Stimulated activated naive CD8-positive, alpha-beta T cell treated with anti-CD3 and anti-CD28 coated beads, Interleukin-15, amount 100 ng/mL, for 72 hours (primary cell): ENCODE measurements at regions not wholly inside any gene's neighbourhood (a gene's known extent, or its start where the extent isn't known, plus 50 kb on each side); places are given as distances from the start of the nearest gene placed in this dataset.

Source experiments
- ATAC-seq: fragments of 150-1000 bp; cut with Tn5 transposase; 2 replicates; pipeline ENCODE4 v1.10.0; 2021; ENCODE audit warnings: mild to moderate bottlenecking, moderate library complexity
- DNase-seq, 2 donors: peaks; one replicate each; pipeline ENCODE4 v3.0.0; 2021 to 2022
- H3K27ac Mint-ChIP-seq, 2 donors: one replicate each; pipeline ENCODE4 v1.8.0; 2022; ENCODE audit warnings: mild to moderate bottlenecking in 2 of 2, mixed read lengths in 2 of 2, moderate library complexity in 2 of 2
- H3K27me3 Mint-ChIP-seq: one replicate; pipeline ENCODE4 v1.8.0; 2022; ENCODE audit warnings: mixed read lengths
- H3K4me1 Mint-ChIP-seq: one replicate; pipeline ENCODE4 v1.8.0; 2022; ENCODE audit warnings: mild to moderate bottlenecking, mixed read lengths
- H3K4me3 Mint-ChIP-seq, 2 donors: one replicate each; pipeline ENCODE4 v1.8.0; 2022; ENCODE audit warnings: mild to moderate bottlenecking in 2 of 2, mixed read lengths in 2 of 2, moderate library complexity in 1 of 2
- H3K9me3 Mint-ChIP-seq, 2 donors: one replicate each; pipeline ENCODE4 v1.8.0; 2022; ENCODE audit warnings: mixed read lengths in 2 of 2

DNA sequence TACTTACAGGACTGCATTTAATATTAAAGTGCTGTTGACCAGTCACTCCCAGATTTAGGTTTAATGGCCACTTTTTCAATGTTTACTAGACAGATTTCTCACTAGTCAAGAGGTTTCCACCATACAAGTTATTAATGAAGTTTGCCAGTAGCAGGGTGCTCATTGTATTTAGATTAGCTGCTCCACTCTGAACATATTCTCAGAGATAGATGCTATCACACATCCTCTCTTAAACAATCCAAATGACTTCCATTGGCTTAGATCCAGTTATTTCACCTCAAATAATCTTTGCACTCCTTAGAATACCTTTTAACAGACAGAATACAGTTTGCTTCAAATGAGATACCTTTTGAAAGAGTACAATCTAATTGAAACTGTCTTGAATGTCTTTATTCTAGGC is 276.1 kb downstream of the HDGFL1 start:
- Mint-ChIP-seq H3K4me1 (no peaks in the 10 kb centered on the region), H3K27me3 (no peaks in the 10 kb centered on the region), H3K9me3 (peaks cover 2 to 8% of the 10 kb centered on the region in 2 donors), H3K4me3 (no peak overlapping the region), H3K27ac (no peak overlapping the region)
- DNase-seq (no peak), ATAC-seq (no peak)

DNA sequence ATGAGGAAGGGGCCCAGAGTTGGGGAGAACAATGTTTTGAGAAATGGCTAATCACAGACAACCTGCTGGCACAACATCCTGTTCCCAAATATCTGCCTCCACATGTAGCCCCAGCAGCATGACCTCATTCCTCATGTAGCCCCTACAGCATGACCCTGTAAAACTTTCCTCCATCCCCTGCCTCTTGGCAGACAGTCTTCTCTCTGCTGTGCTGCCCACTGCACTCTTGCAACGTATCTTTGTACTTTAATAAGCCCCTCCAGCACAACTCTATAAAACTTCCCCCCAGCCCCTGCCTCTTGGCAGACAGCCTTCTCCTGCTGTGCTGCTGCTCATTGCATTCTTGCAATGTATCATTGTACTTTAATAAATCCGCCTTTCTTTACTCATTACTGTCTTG is 278.8 kb downstream of the HDGFL1 start:
- Mint-ChIP-seq H3K27me3 (no peaks in the 10 kb centered on the region), H3K4me1 (no peaks in the 10 kb centered on the region), H3K9me3 (no peaks in the 10 kb centered on the region), H3K27ac (no peak overlapping the region), H3K4me3 (no peak overlapping the region)
- DNase-seq (no peak), ATAC-seq (no peak)

DNA sequence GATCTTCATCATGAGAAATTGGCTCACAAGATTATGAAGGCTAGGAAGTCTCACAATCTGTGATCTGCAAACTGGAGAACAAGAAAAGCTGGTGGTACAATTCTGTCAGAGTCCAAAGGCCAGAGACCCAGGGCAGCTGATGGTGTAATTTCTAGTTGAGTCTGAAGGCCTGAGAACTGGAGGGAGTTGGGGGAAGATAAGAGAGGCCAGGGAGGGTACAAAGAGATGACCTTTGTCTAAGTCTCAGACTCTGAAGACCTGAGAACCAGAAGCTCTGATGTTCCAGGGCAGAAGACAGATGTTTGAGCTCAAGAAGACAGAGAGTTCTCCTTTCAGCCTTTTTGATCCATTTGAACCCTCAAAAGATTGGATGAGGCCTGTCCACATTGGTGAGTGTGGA is 280.6 kb downstream of the HDGFL1 start:
- no peaks in the 10 kb centered on the region for H3K9me3 Mint-ChIP-seq
- DNase-seq (no peak), ATAC-seq (no peak)
- H3K27me3 Mint-ChIP-seq, result no peaks in the 10 kb centered on the region
- no peaks in the 10 kb centered on the region for H3K4me1 Mint-ChIP-seq
- no peak overlapping the region for H3K4me3 Mint-ChIP-seq
- H3K27ac Mint-ChIP-seq, result no peak overlapping the region

DNA sequence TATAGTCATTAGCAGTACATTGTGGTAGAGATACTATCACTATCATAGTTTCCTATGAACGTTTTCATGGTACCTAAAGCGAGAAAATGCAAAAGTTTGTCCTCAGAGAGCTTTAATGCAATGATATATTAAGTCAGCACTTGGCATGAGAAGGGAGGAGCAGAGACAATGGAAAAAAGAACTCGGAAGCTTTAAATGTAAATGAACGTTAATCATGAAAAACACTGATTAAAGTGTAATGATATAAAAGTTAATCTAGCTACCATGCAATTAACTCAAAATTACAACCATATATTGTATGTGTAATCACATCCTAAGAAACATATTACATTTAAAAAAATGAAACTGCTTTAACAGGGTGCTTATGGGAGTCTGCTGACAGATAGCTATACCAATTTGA is 282.7 kb downstream of the HDGFL1 start:
- ATAC-seq (no peak), DNase-seq (no peak)
- Mint-ChIP-seq H3K27ac (no peak overlapping the region), H3K27me3 (no peaks in the 10 kb centered on the region), H3K4me1 (no peaks in the 10 kb centered on the region), H3K9me3 (no peaks in the 10 kb centered on the region), H3K4me3 (no peak overlapping the region)

DNA sequence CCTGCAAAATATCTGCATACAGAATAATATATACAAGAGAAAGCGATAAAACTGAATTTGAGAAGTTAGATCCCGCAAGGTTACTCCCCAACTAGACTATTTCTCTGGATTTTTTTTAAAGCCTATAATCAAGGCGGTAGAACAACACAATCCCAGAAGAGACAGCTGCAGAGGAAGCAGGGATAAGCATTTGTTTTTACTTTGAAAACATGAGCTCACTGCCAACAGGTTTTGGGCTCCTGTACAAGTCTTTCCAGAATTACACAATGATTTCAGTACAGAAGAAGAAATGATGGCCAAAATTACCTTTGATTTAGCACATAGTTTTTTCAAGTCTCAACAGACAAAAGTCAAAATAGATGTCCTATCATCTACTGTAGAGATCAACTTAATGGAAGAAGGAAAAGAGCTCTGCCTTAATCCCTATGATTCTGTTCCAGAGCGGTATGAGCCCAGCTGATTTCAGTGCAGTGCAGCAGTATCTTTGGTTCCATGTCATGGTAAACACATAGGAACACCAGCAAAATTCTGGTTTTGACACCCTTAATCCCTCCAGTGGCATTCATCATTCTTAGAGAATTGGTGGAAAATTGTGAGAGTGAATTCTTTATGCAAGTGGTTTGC is 304.3 kb downstream of the HDGFL1 start:
- DNase-seq (no peak), ATAC-seq (no peak)
- no peak overlapping the region for H3K27ac Mint-ChIP-seq
- no peaks in the 10 kb centered on the region for H3K4me1 Mint-ChIP-seq
- no peaks in the 10 kb centered on the region for H3K27me3 Mint-ChIP-seq
- peaks cover 0 to 17% of the 10 kb centered on the region in 2 donors for H3K9me3 Mint-ChIP-seq
- no peak overlapping the region for H3K4me3 Mint-ChIP-seq

DNA sequence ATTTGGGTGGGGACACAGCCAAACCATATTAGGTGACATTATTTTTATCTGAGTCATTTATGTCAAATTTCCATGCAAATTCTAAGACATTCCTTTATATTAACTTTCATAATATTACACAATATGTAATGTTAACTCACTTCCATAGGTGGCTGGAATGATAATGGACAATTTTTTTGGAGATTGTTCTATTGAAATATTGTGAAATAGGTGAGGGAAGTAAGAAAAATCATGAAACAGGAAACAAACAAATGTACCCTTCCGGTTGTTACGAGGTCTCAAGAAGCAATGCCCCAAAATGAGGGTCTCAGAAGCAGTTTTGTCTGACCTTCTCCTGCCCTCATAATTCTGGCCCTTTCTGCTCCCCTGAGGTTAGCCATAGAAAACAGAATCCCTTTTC is 306.5 kb downstream of the HDGFL1 start:
- Mint-ChIP-seq H3K27ac (no peak overlapping the region), H3K4me3 (no peak overlapping the region), H3K27me3 (no peaks in the 10 kb centered on the region), H3K4me1 (no peaks in the 10 kb centered on the region), H3K9me3 (peaks cover 0 to 9% of the 10 kb centered on the region in 2 donors)
- DNase-seq (no peak), ATAC-seq (no peak)

DNA sequence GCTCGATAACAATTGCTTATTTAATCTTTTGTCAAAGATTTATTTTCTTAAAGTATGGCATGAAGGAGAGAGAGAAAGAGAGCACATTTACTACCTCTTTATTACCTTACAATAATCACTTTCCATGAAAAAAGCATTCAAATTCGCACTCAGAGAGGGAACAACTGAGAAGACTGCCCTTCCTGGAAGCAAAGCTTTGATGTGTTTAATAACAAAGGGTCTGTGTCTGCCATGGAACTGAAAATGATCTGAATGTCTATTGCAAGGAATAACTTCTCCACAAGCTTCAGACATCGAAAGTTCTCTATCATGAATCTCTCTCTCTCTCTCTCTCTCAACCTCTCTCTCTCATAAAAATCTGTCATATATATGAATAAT is 308.9 kb downstream of the HDGFL1 start:
- H3K27me3 Mint-ChIP-seq, result no peaks in the 10 kb centered on the region
- H3K4me3 Mint-ChIP-seq, result no peak overlapping the region
- no peaks in the 10 kb centered on the region for H3K4me1 Mint-ChIP-seq
- no peak for ATAC-seq
- no peak for DNase-seq
- no peak overlapping the region for H3K27ac Mint-ChIP-seq
- H3K9me3 Mint-ChIP-seq, result no peaks in the 10 kb centered on the region

DNA sequence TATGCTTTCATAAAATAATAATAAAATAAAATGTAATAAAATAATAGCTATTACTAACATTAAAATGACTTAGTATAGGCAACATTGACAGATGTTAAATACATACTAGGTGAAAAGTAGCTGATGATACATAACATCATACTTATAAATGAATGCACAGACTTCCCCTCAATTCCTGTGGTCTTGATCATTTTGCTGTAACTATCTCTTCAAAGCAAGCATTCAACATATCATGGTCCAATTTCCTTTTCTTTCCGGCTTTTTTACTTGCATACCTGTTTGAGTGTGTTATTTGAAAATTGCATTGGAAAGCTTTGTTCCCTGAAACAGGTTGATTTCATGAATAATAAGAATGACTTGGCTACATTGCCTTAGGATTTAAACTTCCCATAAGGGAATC is 309.3 kb downstream of the HDGFL1 start:
- H3K4me1 Mint-ChIP-seq, result no peaks in the 10 kb centered on the region

DNA sequence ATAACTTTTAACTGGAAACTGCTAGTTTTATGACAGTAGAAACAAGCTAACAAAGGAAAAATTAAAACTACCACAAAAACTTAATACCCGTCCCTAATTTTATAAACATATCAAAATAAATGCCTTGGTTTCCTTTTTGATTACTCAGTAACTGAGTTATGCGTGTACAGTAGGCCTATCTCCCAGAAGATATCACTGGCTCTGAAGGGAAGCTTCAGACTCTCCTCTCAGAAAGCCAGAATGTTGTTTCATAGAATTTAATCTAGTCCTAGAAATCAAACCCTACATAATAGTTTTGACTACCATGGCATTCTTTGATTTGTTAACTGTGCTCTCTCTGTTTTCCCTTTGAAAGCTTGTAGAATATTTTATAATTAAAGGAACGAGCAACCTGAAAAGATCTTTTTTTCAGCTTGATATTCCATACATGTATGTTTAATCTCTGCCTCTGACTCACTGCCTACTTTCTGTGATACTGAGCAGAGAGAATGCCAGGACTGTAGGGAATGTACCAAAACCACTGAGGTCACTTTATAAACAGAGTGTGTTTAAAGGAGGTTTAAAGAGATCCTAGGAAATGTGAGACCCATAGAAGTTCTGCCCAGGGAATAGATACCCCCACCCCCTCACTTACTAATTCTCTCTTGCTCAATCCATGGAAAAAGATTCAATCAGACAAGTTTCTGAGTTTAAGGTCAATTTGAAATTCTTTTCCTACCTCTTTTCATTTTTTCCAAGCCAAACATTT is 311.5 kb downstream of the HDGFL1 start:
- DNase-seq, result no peak
- no peak for ATAC-seq
- H3K4me3 Mint-ChIP-seq, result no peak overlapping the region
- no peaks in the 10 kb centered on the region for H3K4me1 Mint-ChIP-seq
- no peaks in the 10 kb centered on the region for H3K27me3 Mint-ChIP-seq
- H3K9me3 Mint-ChIP-seq, result no peaks in the 10 kb centered on the region
- H3K27ac Mint-ChIP-seq, result no peak overlapping the region

More for the DNA sequence above, 309.3 kb downstream of the HDGFL1 start:
- no peaks in the 10 kb centered on the region for H3K9me3 Mint-ChIP-seq
- H3K27ac Mint-ChIP-seq, result no peak overlapping the region
- H3K27me3 Mint-ChIP-seq, result no peaks in the 10 kb centered on the region
- DNase-seq, result no peak
- no peak for ATAC-seq
- no peak overlapping the region for H3K4me3 Mint-ChIP-seq

DNA sequence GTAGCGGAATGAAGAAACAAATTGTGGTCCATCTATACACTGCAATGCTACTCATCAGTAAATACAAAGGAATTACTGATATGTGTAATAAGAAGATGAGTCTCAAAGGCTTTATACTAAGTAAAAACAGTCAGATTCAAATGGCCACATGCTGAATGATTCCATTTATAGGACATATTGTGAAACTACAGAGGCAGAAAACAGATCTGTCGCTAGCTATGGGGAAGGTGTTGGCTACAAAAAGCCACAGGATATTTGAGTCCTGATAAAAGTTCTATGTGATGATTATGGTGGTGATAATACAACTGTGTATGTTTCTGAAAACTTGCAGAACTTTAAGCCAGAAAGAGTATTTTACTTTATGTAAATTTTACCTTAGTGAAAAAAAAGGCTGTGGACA is 313.2 kb downstream of the HDGFL1 start:
- Mint-ChIP-seq H3K9me3 (no peaks in the 10 kb centered on the region), H3K27ac (no peak overlapping the region), H3K4me1 (no peaks in the 10 kb centered on the region), H3K27me3 (no peaks in the 10 kb centered on the region), H3K4me3 (no peak overlapping the region)
- ATAC-seq, result no peak
- no peak for DNase-seq

DNA sequence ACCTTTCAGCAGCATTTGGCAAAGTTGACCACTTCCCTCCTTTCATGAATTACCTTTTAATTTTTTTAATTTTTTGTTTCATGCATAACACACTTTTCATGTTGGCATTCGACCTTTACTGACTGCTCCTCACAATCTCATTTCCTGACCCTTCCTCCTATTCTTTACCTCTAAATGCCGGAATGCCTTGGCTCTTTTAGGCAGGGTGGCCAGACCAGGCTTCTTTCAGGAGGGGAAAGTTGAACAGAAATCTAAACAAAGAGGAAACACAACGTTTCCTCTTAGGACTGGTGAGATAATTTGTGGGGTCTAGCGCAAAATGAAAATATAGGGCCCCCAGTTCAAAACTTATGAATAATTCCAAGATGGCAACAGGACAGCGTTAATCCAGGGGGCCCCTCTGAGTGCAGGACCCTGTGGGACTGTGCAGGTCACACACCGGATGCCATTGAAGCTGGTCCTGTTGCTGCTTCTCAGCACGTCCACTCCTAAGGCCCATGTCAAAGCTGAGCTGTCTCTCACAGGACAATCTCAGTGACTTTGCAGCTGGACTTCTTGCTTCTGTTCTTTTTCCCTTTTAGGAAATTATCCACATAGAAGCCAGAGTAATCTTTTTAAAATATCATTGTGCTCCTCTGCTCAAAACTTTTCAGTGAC is 313.8 kb downstream of the HDGFL1 start:
- H3K4me1 Mint-ChIP-seq, result no peaks in the 10 kb centered on the region
- no peaks in the 10 kb centered on the region for H3K27me3 Mint-ChIP-seq
- DNase-seq (no peak), ATAC-seq (no peak)
- H3K9me3 Mint-ChIP-seq, result no peaks in the 10 kb centered on the region
- no peak overlapping the region for H3K4me3 Mint-ChIP-seq
- no peak overlapping the region for H3K27ac Mint-ChIP-seq

DNA sequence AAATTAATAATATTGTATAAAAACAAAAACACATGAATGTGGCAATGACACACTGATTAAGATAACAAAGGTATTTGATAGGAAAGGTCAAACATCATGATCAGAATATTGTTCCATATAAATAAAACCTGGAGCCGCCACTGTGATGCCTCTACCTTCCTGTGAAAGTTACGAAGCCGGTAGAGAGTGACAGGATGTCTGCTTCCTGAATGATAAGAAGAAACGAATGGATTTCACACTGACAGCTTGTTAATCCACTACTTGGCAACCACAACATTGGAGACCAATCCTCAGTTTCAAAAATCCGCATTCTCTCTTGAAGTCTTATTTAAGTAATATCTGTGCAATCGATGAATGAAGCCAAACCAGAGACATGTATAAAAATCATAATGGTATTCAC is 315.1 kb downstream of the HDGFL1 start:
- Mint-ChIP-seq H3K4me1 (no peaks in the 10 kb centered on the region), H3K4me3 (no peak overlapping the region), H3K27me3 (no peaks in the 10 kb centered on the region), H3K27ac (no peak overlapping the region), H3K9me3 (no peaks in the 10 kb centered on the region)
- no peak for DNase-seq
- ATAC-seq, result no peak

DNA sequence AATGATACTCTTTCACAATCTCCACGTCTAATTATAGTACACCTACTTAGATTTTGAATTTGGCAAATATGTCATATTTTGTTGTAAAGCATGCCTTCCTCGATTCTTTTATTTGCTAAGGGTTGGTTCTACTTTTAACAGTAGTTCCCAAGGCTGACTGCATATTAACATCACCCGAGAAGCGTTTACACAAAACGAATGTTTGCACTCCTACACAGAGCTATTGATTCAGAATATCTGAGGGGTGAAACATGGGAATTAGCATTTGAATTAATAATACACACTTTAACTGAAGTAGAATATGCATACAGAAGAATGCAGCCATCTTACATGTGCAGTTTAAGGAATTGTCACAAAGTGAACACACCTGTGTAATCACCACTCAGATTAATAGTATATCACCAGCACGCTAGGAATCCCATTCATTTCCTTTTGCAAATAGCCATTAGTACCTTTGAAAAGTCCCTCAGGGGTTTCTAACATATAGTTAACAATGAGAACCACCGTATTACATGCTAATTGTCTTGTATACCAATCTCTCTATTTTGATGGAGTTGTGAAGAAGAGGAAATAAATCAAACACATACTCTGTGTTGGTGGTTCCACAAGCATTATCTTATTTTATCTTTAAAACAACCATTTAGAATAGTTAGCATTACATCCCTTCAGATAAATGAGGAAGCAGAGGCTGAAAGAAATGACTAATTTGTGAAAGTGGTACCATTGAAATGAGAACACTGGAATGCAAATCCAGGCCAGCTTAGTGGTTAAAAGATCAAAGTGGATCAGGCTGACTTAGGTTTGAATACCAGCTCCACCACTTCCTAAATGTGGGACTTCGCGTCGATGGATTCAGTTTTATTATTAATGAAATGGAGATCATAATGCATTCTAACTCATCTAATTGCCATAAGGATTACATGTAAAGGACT is 317.6 kb downstream of the HDGFL1 start:
- DNase-seq, result no peak
- Mint-ChIP-seq H3K4me3 (no peak overlapping the region), H3K27me3 (no peaks in the 10 kb centered on the region), H3K27ac (no peak overlapping the region), H3K9me3 (no peaks in the 10 kb centered on the region), H3K4me1 (no peaks in the 10 kb centered on the region)
- no peak for ATAC-seq

DNA sequence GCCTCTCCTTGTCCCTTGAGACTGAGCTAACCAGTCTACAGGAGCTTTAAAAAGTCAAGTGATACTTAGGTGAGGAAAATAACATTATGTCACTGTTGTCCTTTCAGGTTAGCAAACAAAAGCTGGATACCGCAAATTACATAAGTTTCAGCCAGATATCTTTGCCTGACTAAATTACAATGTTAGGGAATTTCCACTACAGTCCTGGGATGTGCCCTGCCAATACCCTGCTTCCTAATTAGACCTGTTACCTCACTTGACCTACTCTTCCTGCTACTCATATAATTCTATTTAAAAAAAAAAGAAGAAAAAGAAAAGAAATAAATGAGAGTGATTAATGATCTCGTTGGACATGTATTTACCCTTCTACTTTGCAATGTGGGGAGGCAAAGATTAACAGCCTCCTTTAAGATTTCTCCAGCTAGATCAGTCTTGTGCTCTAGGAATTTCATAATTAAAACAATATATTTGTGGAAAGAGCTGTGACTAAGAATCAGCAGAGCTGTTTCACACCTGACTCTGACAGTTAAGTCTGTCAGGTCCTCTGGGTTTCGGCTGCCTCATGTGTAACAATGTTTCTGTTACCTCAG is 318.9 kb downstream of the HDGFL1 start:
- Mint-ChIP-seq H3K4me3 (no peak overlapping the region), H3K27ac (no peak overlapping the region), H3K4me1 (no peaks in the 10 kb centered on the region), H3K9me3 (no peaks in the 10 kb centered on the region), H3K27me3 (no peaks in the 10 kb centered on the region)
- ATAC-seq (no peak), DNase-seq (no peak)

DNA sequence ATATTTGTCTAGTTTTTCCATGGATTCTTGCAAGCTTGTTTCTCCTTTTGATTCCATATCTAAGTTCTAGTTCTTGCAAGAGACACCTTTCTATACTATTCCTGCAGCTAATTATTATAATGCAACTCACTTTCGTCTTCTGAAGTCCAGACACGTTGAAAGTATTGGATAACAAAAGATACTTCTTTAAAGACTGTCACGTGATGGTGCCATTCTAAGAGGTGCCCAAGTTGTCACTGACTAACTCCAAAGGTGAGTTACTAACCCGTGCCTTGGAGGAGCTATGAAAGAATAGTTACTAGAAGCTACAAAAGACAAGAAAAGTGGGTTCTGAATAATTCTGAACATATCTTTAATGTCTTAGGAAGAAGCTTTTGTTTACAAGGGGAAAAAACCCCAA is 322.6 kb downstream of the HDGFL1 start:
- no peaks in the 10 kb centered on the region for H3K4me1 Mint-ChIP-seq
- DNase-seq (no peak), ATAC-seq (no peak)
- no peaks in the 10 kb centered on the region for H3K27me3 Mint-ChIP-seq
- H3K27ac Mint-ChIP-seq, result no peak overlapping the region
- no peak overlapping the region for H3K4me3 Mint-ChIP-seq
- H3K9me3 Mint-ChIP-seq, result no peaks in the 10 kb centered on the region
